HepG2 (cell line): ENCODE measurements at regions not wholly inside any gene's neighbourhood (a gene's known extent, or its start where the extent isn't known, plus 50 kb on each side); places are given as distances from the start of the nearest gene placed in this dataset.

Source experiments
- ATAC-seq: fragments of 200-7000 bp; cut with Tn5 transposase; 3 replicates; pipeline ENCODE4 v1.9.1; 2020; ENCODE audit warnings: mild to moderate bottlenecking, moderate library complexity
- BruUV-seq: library from RNA; stranded (reverse); fragments of 400-500 nt; replicated peaks from 2 replicates; lab custom pipeline; 2021; lab: Mats Ljungman, UMichigan
- CTCF ChIA-PET: fragments of 300-600 bp; formaldehyde crosslinking; extraction: SDS; loops from one replicate; lab custom pipeline; 2021; ENCODE audit warnings: low total read pairs, inconsistent platforms, low intra/inter-chr PET ratio; lab: Yijun Ruan, JAX
- POLR2A ChIA-PET: fragments of 350-600 bp; sonication (Branson Sonifier 250); formaldehyde crosslinking; loops from one replicate; lab custom pipeline; 2020; ENCODE audit warnings: antibody characterized with exemption, inconsistent platforms; lab: Yijun Ruan, JAX
- DNase-seq: peaks from one replicate; pipeline ENCODE4 v3.0.0-alpha.2; 2015; ENCODE audit warnings: low spot score
- FAIRE-seq: peaks from 3 replicates; lab custom pipeline; 2011; peaks lifted over from hg19 to GRCh38; lab: Jason Lieb, UNC
- H2AFZ ChIP-seq: one replicate; pipeline ENCODE4 v1.6.1; 2011; ENCODE audit warnings: low read length, inconsistent platforms
- H3K27ac ChIP-seq: fragments of 300-600 bp; 3 replicates; pipeline ENCODE4 v1.8.0; 2011; ENCODE audit warnings: mixed run types, mild to moderate bottlenecking, mixed read lengths, low read length, inconsistent platforms; ENCODE audit not compliant: insufficient read depth; ENCODE audit errors: extremely low read length
- H3K27me3 ChIP-seq, 2 experiments: fragments of 200-600 bp in 1 of 2; 2 replicates in 1 of 2; 3 replicates in 1 of 2; pipeline versions ENCODE4 v1.6.0 to v1.8.0; 2011; ENCODE audit warnings: low read length in 2 of 2, mild to moderate bottlenecking in 2 of 2, moderate library complexity in 2 of 2, inconsistent platforms in 1 of 2; ENCODE audit not compliant: insufficient read depth in 2 of 2, control insufficient read depth in 1 of 2
- H3K36me3 ChIP-seq, 2 experiments: fragments of 200-600 bp in 1 of 2; replicated peaks in 1 of 2; 2 replicates in 1 of 2; 3 replicates in 1 of 2; pipeline versions ENCODE4 v1.5.1 to v1.8.0; 2011; ENCODE audit warnings: low read length in 2 of 2, inconsistent platforms in 1 of 2; ENCODE audit not compliant: insufficient read depth in 2 of 2, control insufficient read depth in 1 of 2
- H3K4me1 ChIP-seq: 2 replicates; pipeline ENCODE4 v1.5.1; 2012; ENCODE audit warnings: low read length, inconsistent platforms; ENCODE audit not compliant: insufficient read depth
- H3K4me2 ChIP-seq: 2 replicates; pipeline ENCODE4 v1.6.0; 2011; ENCODE audit warnings: low read depth, low read length, inconsistent platforms
- H3K4me3 ChIP-seq, 3 experiments: fragments of 200-600 bp in 1 of 3; sonication (generic), shearing (Covaris generic) in 1 of 3; replicated peaks in 1 of 3; 2 replicates each; pipeline ENCODE4 v1.5.1; 2011 to 2016; ENCODE audit warnings: low read length in 3 of 3, inconsistent platforms in 2 of 3, low read depth in 2 of 3, mild to moderate bottlenecking in 2 of 3, control low read depth in 1 of 3, mixed read lengths in 1 of 3; ENCODE audit not compliant: insufficient read depth in 1 of 3
- H3K79me2 ChIP-seq: one replicate; pipeline ENCODE4 v1.6.1; 2011; ENCODE audit warnings: low read length, inconsistent platforms; ENCODE audit not compliant: insufficient read depth
- H3K9ac ChIP-seq: 2 replicates; pipeline ENCODE4 v1.6.0; 2011; ENCODE audit warnings: mild to moderate bottlenecking, low read depth, low read length, inconsistent platforms; ENCODE audit not compliant: insufficient read depth
- H3K9me3 ChIP-seq: 2 replicates; pipeline ENCODE4 v1.5.1; 2012; ENCODE audit warnings: mild to moderate bottlenecking, low read length
- H4K20me1 ChIP-seq: 2 replicates; pipeline ENCODE4 v1.6.0; 2011; ENCODE audit warnings: inconsistent platforms, mild to moderate bottlenecking, low read length, moderate library complexity; ENCODE audit not compliant: insufficient read depth
- CHCHD3 ChIP-seq: sonication (generic); formaldehyde crosslinking; IDR thresholded peaks from 2 replicates; pipeline ENCODE4 v1.8.0; 2022; ENCODE audit warnings: mild to moderate bottlenecking, missing genetic modification reagents, moderate library complexity
- DBP ChIP-seq: sonication (generic); formaldehyde crosslinking; IDR thresholded peaks from 2 replicates; pipeline ENCODE4 v1.4.0; 2020; ENCODE audit warnings: missing genetic modification reagents; ENCODE audit errors: not compliant biosample characterization
- PBX2 ChIP-seq: IDR thresholded peaks from 2 replicates; pipeline ENCODE4 v1.6.1; 2016; ENCODE audit warnings: control low read depth
- SSRP1 ChIP-seq: IDR thresholded peaks from 2 replicates; pipeline ENCODE4 v1.6.1; 2016; ENCODE audit warnings: control low read depth
- TP53 ChIP-seq: sonication (generic); formaldehyde crosslinking; conservative IDR thresholded peaks from 2 replicates; pipeline ENCODE4 v1.4.0; 2020; ENCODE audit warnings: missing genetic modification reagents
- ZNF383 ChIP-seq: sonication (generic); formaldehyde crosslinking; IDR thresholded peaks from 2 replicates; pipeline ENCODE4 v1.4.0; 2020; ENCODE audit warnings: missing genetic modification reagents, mild to moderate bottlenecking, borderline replicate concordance
- WGBS: methylation state at CpG from one replicate; pipeline ENCODE4 v1.1.6; 2017; ENCODE audit warnings: low lambda C conversion rate; 5-methylcytosine and 5-hydroxymethylcytosine counted together
- in situ Hi-C: cut with HindIII; loops from 2 replicates; pipeline ENCODE4 v1.10.0; 2017; ENCODE audit warnings: low pct_unique_long_range_greater_than_20kb; ENCODE audit not compliant: extremely low pct_ligation_motif_present
- intact Hi-C: fragments of 100-400 bp; cut with micrococcal nuclease; formaldehyde crosslinking; loops from one replicate; pipeline ENCODE4 v1.10.0; 2022; ENCODE audit not compliant: unreplicated experiment
- TF ChIP-seq, protein P1 (sequence below): sonication (generic); formaldehyde crosslinking; IDR thresholded peaks from 2 replicates; pipeline ENCODE4 v1.5.1; 2020; ENCODE audit warnings: missing genetic modification reagents, mild to moderate bottlenecking, borderline replicate concordance

- Histone ChIP-seq H3K27me3 (no peaks in the 10 kb centered on the region), H3K9ac (no peak overlapping the region), H3K27ac (no peak overlapping the region), H2AFZ (no peak overlapping the region), H3K9me3 (no peaks in the 10 kb centered on the region), H3K36me3 (no peaks in the 10 kb centered on the region), H4K20me1 (no peaks in the 10 kb centered on the region), H3K79me2 (no peaks in the 10 kb centered on the region), H3K4me1 (peaks cover 31% of the 10 kb centered on the region), H3K4me3 (no peak overlapping the region), H3K4me2 (no peak overlapping the region)
- ChIA-PET POLR2A (interaction anchor here (1.3 to 2.8 kb wide), 2 partner anchors 33 to 247 kb away, joined by 3 to 6 read pairs; no protein-coding TSS in a partner anchor), CTCF (no interaction called here)
- WGBS = 95% methylated on average over 2 of the region's 2 CpGs
- TF ChIP-seq, protein P1, sequence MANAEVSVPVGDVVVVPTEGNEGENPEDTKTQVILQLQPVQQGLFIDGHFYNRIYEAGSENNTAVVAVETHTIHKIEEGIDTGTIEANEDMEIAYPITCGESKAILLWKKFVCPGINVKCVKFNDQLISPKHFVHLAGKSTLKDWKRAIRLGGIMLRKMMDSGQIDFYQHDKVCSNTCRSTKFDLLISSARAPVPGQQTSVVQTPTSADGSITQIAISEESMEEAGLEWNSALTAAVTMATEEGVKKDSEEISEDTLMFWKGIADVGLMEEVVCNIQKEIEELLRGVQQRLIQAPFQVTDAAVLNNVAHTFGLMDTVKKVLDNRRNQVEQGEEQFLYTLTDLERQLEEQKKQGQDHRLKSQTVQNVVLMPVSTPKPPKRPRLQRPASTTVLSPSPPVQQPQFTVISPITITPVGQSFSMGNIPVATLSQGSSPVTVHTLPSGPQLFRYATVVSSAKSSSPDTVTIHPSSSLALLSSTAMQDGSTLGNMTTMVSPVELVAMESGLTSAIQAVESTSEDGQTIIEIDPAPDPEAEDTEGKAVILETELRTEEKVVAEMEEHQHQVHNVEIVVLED (CRISPR knock-in tag) = no peak
- TF ChIP-seq PBX2 = no peak
- no peak for TF ChIP-seq TP53 (CRISPR knock-in tag)
- TF ChIP-seq CHCHD3 = no peak
- no peak for TF ChIP-seq DBP (CRISPR knock-in tag)
- no peak for TF ChIP-seq ZNF383 (CRISPR knock-in tag)
- TF ChIP-seq SSRP1 (CRISPR knock-in tag) = no peak
- DNase-seq (no peak), ATAC-seq (no peak), FAIRE-seq (no peak)
- no TSS peak for BruUV-seq
- in situ Hi-C loops (no loop called here), intact Hi-C loops (no loop called here)
Observed at GRCh38 chr17:72366626-72367025, 245.8 kb downstream of the SOX9 start.
